ENCODE measurements at regions not wholly inside any gene's neighbourhood (a gene's known extent, or its start where the extent isn't known, plus 50 kb on each side); places are given as distances from the start of the nearest gene placed in this dataset.
A peak's percentile ranks its signal among the peaks of the same experiment; 100 is the strongest.

- H3K9ac ChIP-seq (ENCODE audit: low read depth, low read length): no peak overlapping the region
- in situ Hi-C loops (cut with MboI; ENCODE audit: low sequenced_read_pairs): no loop called here
- no peaks in the 10 kb centered on the region for H3K9me1 ChIP-seq (ENCODE audit: insufficient read depth, low read length)
- no peak overlapping the region for H2BK5ac ChIP-seq (ENCODE audit: low read depth, low read length, poor library complexity, severe bottlenecking)
- TF ChIP-seq SMC3 (IDR thresholded peaks at IDR 0.05; ENCODE audit: low read depth, low read length) (no peak), USF2 (IDR thresholded peaks at IDR 0.05; ENCODE audit: low read depth, low read length) (no peak), FOS (IDR thresholded peaks at IDR 0.05; ENCODE audit: low read depth, low read length) (no peak), CTCF (conservative IDR thresholded peaks at IDR 0.05; ENCODE audit: low read depth, low read length) (no peak), CHD1 (IDR thresholded peaks at IDR 0.05; ENCODE audit: low read depth, low read length) (no peak), POLR2A (IDR thresholded peaks at IDR 0.05; ENCODE audit: low read depth, low read length) (no peak)
- no peak overlapping the region for H4K8ac ChIP-seq (ENCODE audit: low read depth in 2 of 2, low read length in 2 of 2)
- no peaks in the 10 kb centered on the region for H3K79me1 ChIP-seq (ENCODE audit: low read depth in 1 of 2, low read length in 2 of 2)
- no peak overlapping the region for H4K5ac ChIP-seq (ENCODE audit: low read depth, low read length)
- no peak overlapping the region for H3K4me2 ChIP-seq (ENCODE audit: low read depth, low read length)
- POLR2A ChIA-PET (ENCODE audit: unreplicated experiment): no interaction called here
- H2AFZ ChIP-seq (replicated peaks; ENCODE audit: low read length, poor library complexity): no peak overlapping the region
- H3K27ac ChIP-seq (ENCODE audit: insufficient read depth, low read length): no peak overlapping the region; the same call in 1 of the 2 replicates
- intact Hi-C loops (cut with micrococcal nuclease): no loop called here
- no peaks in the 10 kb centered on the region for H3K27me3 ChIP-seq (ENCODE audit: control insufficient read depth, insufficient read depth, low read length)
- H3K4ac ChIP-seq (ENCODE audit: low read depth, low read length): no peak overlapping the region
- H4K20me1 ChIP-seq (ENCODE audit: insufficient read depth, low read length): no peaks in the 10 kb centered on the region
- no peak overlapping the region for H3K4me3 ChIP-seq (ENCODE audit: insufficient read depth, low read depth, low read length)
- H4K91ac ChIP-seq (ENCODE audit: insufficient read depth, low read depth, low read length): no peak overlapping the region
- peak; percentile 43; the same call in 1 of the 2 replicates for ATAC-seq (ENCODE audit: low read depth)
- no peak overlapping the region for H3K14ac ChIP-seq (replicated peaks; ENCODE audit: low read depth, low read length)
- no peaks in the 10 kb centered on the region for H3K36me3 ChIP-seq (ENCODE audit: control insufficient read depth, insufficient read depth, low read length)
- H3K18ac ChIP-seq (ENCODE audit: low read depth, low read length): no peak overlapping the region; the same call in 1 of the 2 replicates
- no TSS peak for BruUV-seq (replicated peaks)
- whole genome bisulfite sequencing, 2 experiments (ENCODE audit: extremely low coverage in 2 of 2, insufficient read length in 1 of 2): no CpG with 5 or more reads among the region's 2 CpGs
- H3K23ac ChIP-seq (ENCODE audit: low read depth, low read length): no peak overlapping the region
- no peak overlapping the region for H2AK9ac ChIP-seq (replicated peaks; ENCODE audit: low read depth, low read length, poor library complexity)
- H3K56ac ChIP-seq (ENCODE audit: extremely low read depth, insufficient read depth, low read length): no peak overlapping the region
- CTCF ChIA-PET: no interaction called here
- H2AK5ac ChIP-seq (ENCODE audit: low read depth, low read length): no peak overlapping the region
- H3K4me1 ChIP-seq (ENCODE audit: control insufficient read depth, insufficient read depth, low read length): peaks cover 14% of the 10 kb centered on the region
- DNase-seq: no peak
- no peak overlapping the region for H2BK15ac ChIP-seq (ENCODE audit: low read depth, low read length)
- H3K9me3 ChIP-seq (ENCODE audit: control insufficient read depth, insufficient read depth, low read length): no peaks in the 10 kb centered on the region
- no peak overlapping the region for H2BK20ac ChIP-seq (ENCODE audit: low read depth, low read length)
- dilution Hi-C loops (cut with HindIII; ENCODE audit: low sequenced_read_pairs, unreplicated experiment): no loop called here
- no peak overlapping the region for H2BK120ac ChIP-seq (ENCODE audit: low read depth, low read length)
Measured at GRCh38 chr2:19174176-19174575, 184.2 kb downstream of the OSR1 start.

Measured in IMR-90 (cell line).